Neural cell (in vitro differentiated cells): ENCODE measurements at regions not wholly inside any gene's neighbourhood (a gene's known extent, or its start where the extent isn't known, plus 50 kb on each side); places are given as distances from the start of the nearest gene placed in this dataset.

Experiments used
- H2AFZ ChIP-seq: fragments of 200-600, 300-800 bp; sonication (generic), shearing (Covaris generic); 2 replicates; pipeline ENCODE4 v1.6.0; 2014; ENCODE audit warnings: low read depth, mild to moderate bottlenecking, antibody characterized with exemption, low read length, moderate library complexity
- H3F3A ChIP-seq: fragments of 200-600 bp; shearing (Covaris generic); 2 replicates; pipeline ENCODE4 v1.6.1; 2016; ENCODE audit warnings: mild to moderate bottlenecking, moderate library complexity, mixed read lengths, antibody characterized with exemption, low read length; ENCODE audit not compliant: insufficient read depth, poor library complexity, severe bottlenecking
- H3K27ac ChIP-seq: fragments of 200-600, 300-800 bp; sonication (generic), shearing (Covaris generic); 2 replicates; pipeline ENCODE4 v1.5.1; 2014; ENCODE audit warnings: mild to moderate bottlenecking, low read length, moderate library complexity
- H3K27me3 ChIP-seq: fragments of 300-800, 200-600 bp; sonication (generic), shearing (Covaris generic); 2 replicates; pipeline ENCODE4 v1.6.0; 2014; ENCODE audit warnings: mild to moderate bottlenecking, low read depth, low read length, moderate library complexity; ENCODE audit not compliant: insufficient read depth
- H3K36me3 ChIP-seq: fragments of 300-800, 200-600 bp; sonication (generic), shearing (Covaris generic); 2 replicates; pipeline ENCODE4 v1.5.1; 2014; ENCODE audit warnings: mild to moderate bottlenecking, antibody characterized with exemption, low read length, moderate library complexity; ENCODE audit not compliant: insufficient read depth
- H3K4me2 ChIP-seq: fragments of 300-800, 200-600 bp; sonication (generic), shearing (Covaris generic); 2 replicates; pipeline ENCODE4 v1.6.0; 2014; ENCODE audit warnings: mild to moderate bottlenecking, low read length
- H3K4me3 ChIP-seq: fragments of 300-800, 200-600 bp; sonication (generic), shearing (Covaris generic); 2 replicates; pipeline ENCODE4 v1.5.1; 2014; ENCODE audit warnings: mild to moderate bottlenecking, low read length, moderate library complexity
- H3K79me2 ChIP-seq: fragments of 200-600 bp; shearing (Covaris generic); replicated peaks from 2 replicates; pipeline ENCODE4 v1.6.0; 2014; ENCODE audit warnings: mild to moderate bottlenecking, low read length, moderate library complexity; ENCODE audit not compliant: insufficient read depth
- H3K9ac ChIP-seq: fragments of 300-800, 200-600 bp; sonication (generic), shearing (Covaris generic); 2 replicates; pipeline ENCODE4 v1.6.1; 2016; ENCODE audit warnings: mild to moderate bottlenecking, low read length, mixed read lengths
- H3K9me2 ChIP-seq: fragments of 200-600 bp; shearing (Covaris generic); 2 replicates; pipeline ENCODE4 v1.6.1; 2016; ENCODE audit warnings: mild to moderate bottlenecking, low read length, mixed read lengths; ENCODE audit not compliant: insufficient read depth
- H3K9me3 ChIP-seq: fragments of 200-600, 300-800 bp; sonication (generic), shearing (Covaris generic); 2 replicates; pipeline ENCODE4 v1.6.1; 2016; ENCODE audit warnings: mild to moderate bottlenecking, mixed run types, low read length, moderate library complexity, mixed read lengths
- H4K20me1 ChIP-seq: fragments of 200-600 bp; shearing (Covaris generic); 2 replicates; pipeline ENCODE4 v1.6.1; 2016; ENCODE audit warnings: mild to moderate bottlenecking, mixed run types; ENCODE audit not compliant: insufficient read depth
- CTCF ChIP-seq: fragments of 450-650 bp; IDR thresholded peaks from 2 replicates; pipeline ENCODE4 v1.5.1; 2014; ENCODE audit warnings: antibody characterized with exemption, mild to moderate bottlenecking, moderate library complexity; ENCODE audit not compliant: poor library complexity, severe bottlenecking
- EP300 ChIP-seq: fragments of 450-650 bp; conservative IDR thresholded peaks from 2 replicates; pipeline ENCODE4 v1.6.1; 2014; ENCODE audit warnings: antibody characterized with exemption, mild to moderate bottlenecking, moderate library complexity; ENCODE audit not compliant: poor library complexity, severe bottlenecking
- EZH2 ChIP-seq: fragments of 200-600, 300-800 bp; shearing (Covaris generic), sonication (generic); IDR thresholded peaks from 2 replicates; pipeline ENCODE4 v1.6.1; 2014; ENCODE audit warnings: antibody characterized with exemption, low read length, borderline replicate concordance, mild to moderate bottlenecking; ENCODE audit not compliant: insufficient read depth, poor library complexity, severe bottlenecking
- MXI1 ChIP-seq: fragments of 450-650 bp; conservative IDR thresholded peaks from 2 replicates; pipeline ENCODE4 v1.6.1; 2014; ENCODE audit warnings: antibody characterized with exemption, mild to moderate bottlenecking; ENCODE audit not compliant: poor library complexity, severe bottlenecking
- POLR2AphosphoS5 ChIP-seq: IDR thresholded peaks from 2 replicates; pipeline ENCODE4 v1.6.1; 2012
- RAD21 ChIP-seq: fragments of 450-650 bp; conservative IDR thresholded peaks from 2 replicates; pipeline ENCODE4 v1.6.1; 2014; ENCODE audit warnings: antibody characterized with exemption, mild to moderate bottlenecking, moderate library complexity
- REST ChIP-seq: IDR thresholded peaks from 2 replicates; pipeline ENCODE4 v1.6.1; 2012; ENCODE audit warnings: borderline replicate concordance
- SMC3 ChIP-seq: fragments of 450-650 bp; conservative IDR thresholded peaks from 2 replicates; pipeline ENCODE4 v1.6.1; 2014; ENCODE audit warnings: antibody characterized with exemption, mild to moderate bottlenecking, moderate library complexity; ENCODE audit not compliant: poor library complexity
- TAF1 ChIP-seq: IDR thresholded peaks from 2 replicates; pipeline ENCODE4 v1.6.1; 2012; ENCODE audit warnings: low read depth

DNA sequence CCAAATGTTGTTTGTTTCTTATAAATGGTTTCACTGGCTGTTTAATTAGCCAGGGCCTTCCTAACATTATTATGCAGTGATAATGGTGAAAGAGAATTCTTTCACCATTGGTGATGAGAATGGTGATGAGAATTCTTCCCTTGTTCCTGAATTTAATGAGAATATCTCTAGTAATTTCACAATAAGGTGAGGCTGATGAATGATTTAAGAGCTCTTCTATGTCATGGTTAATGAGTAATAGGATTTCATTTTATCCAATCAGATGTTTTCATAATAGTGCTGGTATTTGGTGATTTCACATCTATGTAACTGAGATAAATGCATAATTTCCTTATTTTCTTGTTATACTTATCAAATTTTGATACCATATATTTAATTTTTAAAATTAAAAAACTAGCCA lies 535.7 kb upstream of the ZEB2 start:
- no peaks in the 10 kb centered on the region for H3F3A ChIP-seq
- no peaks in the 10 kb centered on the region for H4K20me1 ChIP-seq
- no peaks in the 10 kb centered on the region for H3K9me3 ChIP-seq
- no peak overlapping the region for H3K4me2 ChIP-seq
- TF ChIP-seq REST (no peak), RAD21 (no peak)
- no peak overlapping the region for H3K4me3 ChIP-seq
- no peak overlapping the region for H2AFZ ChIP-seq
- no peaks in the 10 kb centered on the region for H3K36me3 ChIP-seq
- no peaks in the 10 kb centered on the region for H3K9me2 ChIP-seq
- H3K9ac ChIP-seq, result no peak overlapping the region
- no peaks in the 10 kb centered on the region for H3K27me3 ChIP-seq
- no peak overlapping the region for H3K27ac ChIP-seq
- no peaks in the 10 kb centered on the region for H3K79me2 ChIP-seq

DNA sequence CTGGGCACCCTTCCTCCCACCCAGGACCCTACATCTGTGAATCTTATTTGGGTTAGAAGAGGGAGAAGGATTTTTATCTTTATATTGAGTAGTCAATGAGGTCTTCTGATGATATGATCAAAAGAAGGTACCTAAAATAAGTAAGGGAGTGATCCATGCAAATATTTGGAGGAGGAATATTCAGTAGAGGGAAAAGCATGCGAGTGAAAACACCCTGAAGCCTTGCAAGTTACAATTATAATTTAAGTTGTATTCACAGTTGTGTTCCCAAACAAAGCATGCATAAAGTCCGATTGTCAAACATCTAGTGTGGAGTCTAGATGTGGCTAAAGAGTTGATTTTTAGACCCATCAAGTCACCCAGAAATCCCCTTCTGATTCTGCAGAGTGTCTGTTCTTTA lies 530.2 kb upstream of the ZEB2 start:
- no peak overlapping the region for H3K4me3 ChIP-seq
- no peaks in the 10 kb centered on the region for H3K9me3 ChIP-seq
- H3K9ac ChIP-seq, result no peak overlapping the region
- no peaks in the 10 kb centered on the region for H3K9me2 ChIP-seq
- no peak overlapping the region for H3K4me2 ChIP-seq
- no peaks in the 10 kb centered on the region for H3F3A ChIP-seq
- no peaks in the 10 kb centered on the region for H3K27me3 ChIP-seq
- no peak overlapping the region for H2AFZ ChIP-seq
- TF ChIP-seq RAD21 (no peak), TAF1 (no peak), SMC3 (no peak), POLR2AphosphoS5 (no peak), MXI1 (no peak), EP300 (no peak), CTCF (no peak)
- H3K36me3 ChIP-seq, result no peaks in the 10 kb centered on the region
- no peaks in the 10 kb centered on the region for H4K20me1 ChIP-seq
- no peak overlapping the region for H3K27ac ChIP-seq
- no peaks in the 10 kb centered on the region for H3K79me2 ChIP-seq

GRCh38 chr2:145049475-145049874 lies 529.6 kb upstream of the ZEB2 start:
- no peaks in the 10 kb centered on the region for H3K79me2 ChIP-seq
- H3K9me3 ChIP-seq, result no peaks in the 10 kb centered on the region
- no peak overlapping the region for H3K4me2 ChIP-seq
- H3K9me2 ChIP-seq, result no peaks in the 10 kb centered on the region
- no peaks in the 10 kb centered on the region for H3K27me3 ChIP-seq
- no peaks in the 10 kb centered on the region for H3K36me3 ChIP-seq
- no peak overlapping the region for H3K4me3 ChIP-seq
- H3K27ac ChIP-seq, result no peak overlapping the region
- no peaks in the 10 kb centered on the region for H3F3A ChIP-seq
- H4K20me1 ChIP-seq, result no peaks in the 10 kb centered on the region
- no peak overlapping the region for H2AFZ ChIP-seq
- H3K9ac ChIP-seq, result no peak overlapping the region
- TF ChIP-seq TAF1 (no peak), REST (no peak), MXI1 (no peak), SMC3 (no peak), CTCF (no peak), EZH2 (no peak)
